Mammary epithelial cell (primary cell): ENCODE measurements at regions not wholly inside any gene's neighbourhood (a gene's known extent, or its start where the extent isn't known, plus 50 kb on each side); places are given as distances from the start of the nearest gene placed in this dataset.

Source experiments
- EZH2 ChIP-seq: IDR thresholded peaks from 2 replicates; pipeline ENCODE4 v1.6.1; 2012; ENCODE audit warnings: low read length, inconsistent platforms, borderline replicate concordance
- TF ChIP-seq, protein P1 (sequence below), 2 donors: IDR thresholded peaks in 1 of 2; conservative IDR thresholded peaks in 1 of 2; 2 replicates each; pipeline ENCODE4 v1.5.1; 2011 to 2012; ENCODE audit warnings: inconsistent platforms in 2 of 2, low read length in 2 of 2, mild to moderate bottlenecking in 2 of 2, control low read depth in 1 of 2, low read depth in 1 of 2; ENCODE audit not compliant: insufficient read depth in 1 of 2; ENCODE audit errors: extremely low read depth in 1 of 2

DNA sequence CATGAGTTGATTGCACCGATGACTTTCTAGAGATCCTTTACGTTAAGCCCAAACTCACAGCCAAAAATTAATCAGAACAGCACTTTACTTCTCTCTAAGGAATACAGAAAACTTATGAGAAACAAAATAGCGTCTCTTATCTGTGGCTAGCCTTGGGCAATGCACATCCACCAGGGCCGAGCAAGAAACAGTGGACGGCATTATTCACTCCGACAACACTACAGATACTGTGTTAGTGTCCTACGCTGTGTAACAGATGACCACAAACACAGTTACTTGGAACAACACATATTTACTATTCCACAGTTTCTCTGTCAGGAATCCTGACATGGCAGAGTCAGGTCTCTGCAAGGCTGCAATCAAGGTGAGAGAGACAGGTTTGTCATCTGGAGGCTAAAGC, 598.3 kb upstream of the ADARB2 start:
- TF ChIP-seq, protein P1, sequence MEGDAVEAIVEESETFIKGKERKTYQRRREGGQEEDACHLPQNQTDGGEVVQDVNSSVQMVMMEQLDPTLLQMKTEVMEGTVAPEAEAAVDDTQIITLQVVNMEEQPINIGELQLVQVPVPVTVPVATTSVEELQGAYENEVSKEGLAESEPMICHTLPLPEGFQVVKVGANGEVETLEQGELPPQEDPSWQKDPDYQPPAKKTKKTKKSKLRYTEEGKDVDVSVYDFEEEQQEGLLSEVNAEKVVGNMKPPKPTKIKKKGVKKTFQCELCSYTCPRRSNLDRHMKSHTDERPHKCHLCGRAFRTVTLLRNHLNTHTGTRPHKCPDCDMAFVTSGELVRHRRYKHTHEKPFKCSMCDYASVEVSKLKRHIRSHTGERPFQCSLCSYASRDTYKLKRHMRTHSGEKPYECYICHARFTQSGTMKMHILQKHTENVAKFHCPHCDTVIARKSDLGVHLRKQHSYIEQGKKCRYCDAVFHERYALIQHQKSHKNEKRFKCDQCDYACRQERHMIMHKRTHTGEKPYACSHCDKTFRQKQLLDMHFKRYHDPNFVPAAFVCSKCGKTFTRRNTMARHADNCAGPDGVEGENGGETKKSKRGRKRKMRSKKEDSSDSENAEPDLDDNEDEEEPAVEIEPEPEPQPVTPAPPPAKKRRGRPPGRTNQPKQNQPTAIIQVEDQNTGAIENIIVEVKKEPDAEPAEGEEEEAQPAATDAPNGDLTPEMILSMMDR (conservative IDR thresholded peaks at IDR 0.05 in 1 of 2, IDR thresholded peaks at IDR 0.05 in 1 of 2; ENCODE audit: extremely low read depth in 1 of 2, insufficient read depth in 1 of 2, low read depth in 1 of 2, low read length in 2 of 2), result no peak
- TF ChIP-seq EZH2, result no peak
